H9 (cell line): ENCODE measurements at regions not wholly inside any gene's neighbourhood (a gene's known extent, or its start where the extent isn't known, plus 50 kb on each side); places are given as distances from the start of the nearest gene placed in this dataset.

Experiments used
- DNase-seq: peaks from one replicate; pipeline ENCODE4 v3.0.0-alpha.2; 2017
- H2AFZ ChIP-seq: one replicate; pipeline ENCODE4 v1.6.1; 2013; ENCODE audit warnings: mild to moderate bottlenecking, low read length, control low read depth, moderate library complexity
- H2AK5ac ChIP-seq: 2 replicates; pipeline ENCODE4 v1.6.1; 2013; ENCODE audit warnings: low read length, control low read depth, mixed read lengths; ENCODE audit not compliant: insufficient read length
- H2BK120ac ChIP-seq: one replicate; pipeline ENCODE4 v1.6.1; 2013; ENCODE audit warnings: low read depth, mild to moderate bottlenecking, low read length, control low read depth, inconsistent platforms; ENCODE audit not compliant: poor library complexity, severe bottlenecking
- H2BK12ac ChIP-seq: 2 replicates; pipeline ENCODE4 v1.6.1; 2013; ENCODE audit warnings: low read length, control low read depth, mixed read lengths, low read depth; ENCODE audit not compliant: insufficient read length
- H2BK15ac ChIP-seq: 2 replicates; pipeline ENCODE4 v1.6.1; 2013; ENCODE audit warnings: low read depth, low read length, control low read depth
- H2BK20ac ChIP-seq: one replicate; pipeline ENCODE4 v1.6.1; 2013; ENCODE audit warnings: low read depth, mild to moderate bottlenecking, low read length, control low read depth, inconsistent platforms; ENCODE audit not compliant: poor library complexity, severe bottlenecking
- H2BK5ac ChIP-seq: 2 replicates; pipeline ENCODE4 v1.6.1; 2013; ENCODE audit warnings: low read length, control low read depth, mixed read lengths; ENCODE audit not compliant: insufficient read length
- H3K14ac ChIP-seq: 2 replicates; pipeline ENCODE4 v1.6.1; 2013; ENCODE audit warnings: low read length, control low read depth; ENCODE audit not compliant: insufficient read depth
- H3K18ac ChIP-seq: 2 replicates; pipeline ENCODE4 v1.6.1; 2013; ENCODE audit warnings: low read depth, mild to moderate bottlenecking, mixed read lengths, low read length, control low read depth; ENCODE audit not compliant: insufficient read length
- H3K23ac ChIP-seq: 2 replicates; pipeline ENCODE4 v1.6.1; 2013; ENCODE audit warnings: low read length, control low read depth, mixed read lengths, low read depth; ENCODE audit not compliant: insufficient read length
- H3K23me2 ChIP-seq: 2 replicates; pipeline ENCODE4 v1.6.1; 2013; ENCODE audit warnings: low read depth, mild to moderate bottlenecking, mixed read lengths, low read length, control low read depth; ENCODE audit not compliant: insufficient read length, poor library complexity, severe bottlenecking
- H3K27ac ChIP-seq: 2 replicates; pipeline ENCODE4 v1.5.1; 2013; ENCODE audit warnings: low read length, control low read depth, mixed read lengths, low read depth; ENCODE audit not compliant: insufficient read length
- H3K27me3 ChIP-seq: 2 replicates; pipeline ENCODE4 v1.6.1; 2013; ENCODE audit warnings: low read length, control low read depth, inconsistent platforms; ENCODE audit not compliant: insufficient read depth
- H3K4ac ChIP-seq: 2 replicates; pipeline ENCODE4 v1.6.1; 2013; ENCODE audit warnings: low read depth, mild to moderate bottlenecking, control low read depth, inconsistent platforms, low read length, moderate library complexity
- H3K4me1 ChIP-seq: 2 replicates; pipeline ENCODE4 v1.6.1; 2013; ENCODE audit warnings: low read length, control low read depth, inconsistent platforms; ENCODE audit not compliant: insufficient read depth
- H3K4me2 ChIP-seq: 2 replicates; pipeline ENCODE4 v1.6.1; 2013; ENCODE audit warnings: low read length, control low read depth, mixed read lengths; ENCODE audit not compliant: insufficient read length, insufficient read depth
- H3K56ac ChIP-seq: 2 replicates; pipeline ENCODE4 v1.6.1; 2013; ENCODE audit warnings: low read depth, mild to moderate bottlenecking, mixed read lengths, low read length, control low read depth; ENCODE audit not compliant: insufficient read length
- H3K79me1 ChIP-seq: 2 replicates; pipeline ENCODE4 v1.6.1; 2013; ENCODE audit warnings: low read depth, mild to moderate bottlenecking, moderate library complexity, low read length, control low read depth, inconsistent platforms; ENCODE audit not compliant: insufficient read depth, poor library complexity, severe bottlenecking
- H3K79me2 ChIP-seq: 2 replicates; pipeline ENCODE4 v1.6.1; 2013; ENCODE audit warnings: low read length, control low read depth, inconsistent platforms; ENCODE audit not compliant: insufficient read depth
- H3K9ac ChIP-seq: 2 replicates; pipeline ENCODE4 v1.6.1; 2013; ENCODE audit warnings: low read length, control low read depth, mixed read lengths; ENCODE audit not compliant: insufficient read length; ENCODE audit errors: extremely low read depth
- H3K9me3 ChIP-seq: one replicate; pipeline ENCODE4 v1.6.1; 2013; ENCODE audit warnings: low read depth, low read length, inconsistent platforms; ENCODE audit not compliant: control insufficient read depth
- H3T11ph ChIP-seq: one replicate; pipeline ENCODE4 v1.6.1; 2013; ENCODE audit warnings: mild to moderate bottlenecking, low read length, control low read depth, inconsistent platforms
- H4K20me1 ChIP-seq: one replicate; pipeline ENCODE4 v1.6.1; 2013; ENCODE audit not compliant: control insufficient read depth, insufficient read length, insufficient read depth
- H4K5ac ChIP-seq: 2 replicates; pipeline ENCODE4 v1.6.1; 2013; ENCODE audit warnings: low read depth, mild to moderate bottlenecking, mixed read lengths, low read length, control low read depth; ENCODE audit not compliant: insufficient read length
- H4K8ac ChIP-seq: replicated peaks from 2 replicates; pipeline ENCODE4 v1.6.1; 2013; ENCODE audit warnings: low read length, control low read depth, mixed read lengths, low read depth; ENCODE audit not compliant: insufficient read length
- H4K91ac ChIP-seq: 2 replicates; pipeline ENCODE4 v1.6.1; 2013; ENCODE audit warnings: low read depth, mild to moderate bottlenecking, moderate library complexity, mixed read lengths, low read length, control low read depth; ENCODE audit not compliant: insufficient read length
- H3K27ac Mint-ChIP-seq, 3 experiments: 2 replicates in 2 of 3; 3 replicates in 1 of 3; pipeline ENCODE4 v1.8.0; 2020 to 2021; ENCODE audit warnings: mixed read lengths in 3 of 3, mild to moderate bottlenecking in 1 of 3, moderate library complexity in 1 of 3
- H3K27me3 Mint-ChIP-seq: 2 replicates; pipeline ENCODE4 v1.8.0; 2021; ENCODE audit warnings: low read depth, mild to moderate bottlenecking, moderate library complexity, mixed read lengths
- H3K36me3 Mint-ChIP-seq, 3 experiments: 2 replicates in 2 of 3; 3 replicates in 1 of 3; pipeline ENCODE4 v1.8.0; 2020 to 2021; ENCODE audit warnings: low read depth in 3 of 3, mixed read lengths in 3 of 3; ENCODE audit not compliant: insufficient read depth in 1 of 3
- H3K4me1 Mint-ChIP-seq, 2 experiments: 2 replicates each; pipeline ENCODE4 v1.8.0; 2020; ENCODE audit warnings: mixed read lengths in 2 of 2
- H3K4me3 Mint-ChIP-seq, 2 experiments: 2 replicates in 1 of 2; 3 replicates in 1 of 2; pipeline ENCODE4 v1.8.0; 2020 to 2021; ENCODE audit warnings: mild to moderate bottlenecking in 2 of 2, mixed read lengths in 2 of 2, moderate library complexity in 1 of 2
- H3K9me3 Mint-ChIP-seq, 2 experiments: 2 replicates in 1 of 2; 3 replicates in 1 of 2; pipeline ENCODE4 v1.8.0; 2020; ENCODE audit warnings: mild to moderate bottlenecking in 2 of 2, mixed read lengths in 2 of 2, moderate library complexity in 1 of 2
- CTCF ChIP-seq: fragments of 200-600 bp; sonication (generic); conservative IDR thresholded peaks from 3 replicates; pipeline ENCODE4 v1.8.0; 2021; ENCODE audit warnings: antibody characterized with exemption, mild to moderate bottlenecking
- WGBS: extraction: QIAGEN DNeasy Blood & Tissue Kit; methylation state at CpG from one replicate; pipeline ENCODE4 v1.1.7; 2013; ENCODE audit warnings: missing lambda C conversion rate, low lambda C conversion rate, mixed read lengths; ENCODE audit not compliant: insufficient read length; ENCODE audit errors: extremely low coverage; 5-methylcytosine and 5-hydroxymethylcytosine counted together

GRCh38 chr10:117619707-117620405 is 77.3 kb downstream of the EMX2 start:
- Histone ChIP-seq H2BK20ac (no peak overlapping the region), H2BK120ac (no peak overlapping the region), H2AK5ac (no peak overlapping the region), H3K4ac (no peak overlapping the region), H4K5ac (no peak overlapping the region), H3K79me1 (no peaks in the 10 kb centered on the region), H3K56ac (no peak overlapping the region), H3T11ph (no peak overlapping the region), H3K4me1 (no peaks in the 10 kb centered on the region), H4K8ac (no peak overlapping the region), H3K27ac (no peak overlapping the region), H3K23me2 (no peaks in the 10 kb centered on the region), H3K9me3 (no peaks in the 10 kb centered on the region), H3K79me2 (no peaks in the 10 kb centered on the region), H2BK15ac (no peak overlapping the region), H4K20me1 (no peaks in the 10 kb centered on the region), H2BK5ac (no peak overlapping the region), H4K91ac (no peak overlapping the region), H3K27me3 (no peaks in the 10 kb centered on the region), H3K18ac (no peak overlapping the region), H3K4me2 (no peak overlapping the region), H3K23ac (no peak overlapping the region), H2BK12ac (no peak overlapping the region), H2AFZ (no peak overlapping the region), H3K9ac (no peak overlapping the region), H3K14ac (no peak overlapping the region)
- Mint-ChIP-seq H3K36me3 (no peaks in the 10 kb centered on the region), H3K9me3 (peaks cover 0 to 2% of the 10 kb centered on the region in 2 experiments; a peak in 1 of 5 replicates), H3K4me1 (0 out of 4 replicates have a peak, but pooled peaks cover 0 to 3% of the 10 kb centered on the region in 2 experiments), H3K27ac (no peak overlapping the region), H3K27me3 (peaks cover 18% of the 10 kb centered on the region), H3K4me3 (no peak overlapping the region)
- no peak for DNase-seq
- no peak for TF ChIP-seq CTCF
- WGBS = no CpG with 5 or more reads among the region's 9 CpGs
